ENCODE measurements at regions not wholly inside any gene's neighbourhood (a gene's known extent, or its start where the extent isn't known, plus 50 kb on each side); places are given as distances from the start of the nearest gene placed in this dataset.

GRCh38 chr5:2508514-2508913 is 243.0 kb downstream of the IRX2 start:
- H3K4me1 Mint-ChIP-seq (ENCODE audit: low read depth): no peaks in the 10 kb centered on the region
- H3K27me3 Mint-ChIP-seq (ENCODE audit: low read depth): no peaks in the 10 kb centered on the region
- intact Hi-C loops (cut with micrococcal nuclease): no loop called here
- DNase-seq (ENCODE audit: low spot score): no peak
- no peak overlapping the region for H3K27ac Mint-ChIP-seq
- H3K9me3 Mint-ChIP-seq: peaks cover 16% of the 10 kb centered on the region
- H3K4me3 Mint-ChIP-seq (ENCODE audit: low read depth): no peak overlapping the region
- no peaks in the 10 kb centered on the region for H3K36me3 Mint-ChIP-seq (ENCODE audit: low read depth)

DNA sequence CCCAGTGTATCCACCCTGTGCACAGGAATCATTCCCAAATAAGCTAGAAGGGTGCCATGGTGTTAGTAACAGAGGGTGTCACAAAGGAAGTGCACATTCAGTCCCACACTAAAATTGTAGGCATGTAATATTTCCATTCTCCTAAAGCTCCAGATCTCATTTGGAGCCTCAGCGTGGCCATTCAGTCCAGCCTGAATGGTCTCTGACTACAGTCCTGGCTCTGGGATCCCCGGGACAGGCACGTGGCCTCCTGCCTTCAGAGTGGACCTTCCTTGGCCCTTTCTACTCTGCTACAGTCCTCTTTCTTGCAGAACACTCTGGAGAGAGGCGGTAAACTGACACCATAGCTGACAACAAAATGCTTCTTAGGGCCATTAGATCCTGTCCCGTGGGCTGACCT is 243.9 kb downstream of the IRX2 start:
- Mint-ChIP-seq H3K27me3 (ENCODE audit: low read depth) (no peaks in the 10 kb centered on the region), H3K36me3 (ENCODE audit: low read depth) (no peaks in the 10 kb centered on the region), H3K4me1 (ENCODE audit: low read depth) (no peaks in the 10 kb centered on the region), H3K27ac (no peak overlapping the region), H3K9me3 (peaks cover 19% of the 10 kb centered on the region), H3K4me3 (ENCODE audit: low read depth) (no peak overlapping the region)
- no peak for DNase-seq (ENCODE audit: low spot score)
- intact Hi-C loops (cut with micrococcal nuclease): no loop called here

DNA sequence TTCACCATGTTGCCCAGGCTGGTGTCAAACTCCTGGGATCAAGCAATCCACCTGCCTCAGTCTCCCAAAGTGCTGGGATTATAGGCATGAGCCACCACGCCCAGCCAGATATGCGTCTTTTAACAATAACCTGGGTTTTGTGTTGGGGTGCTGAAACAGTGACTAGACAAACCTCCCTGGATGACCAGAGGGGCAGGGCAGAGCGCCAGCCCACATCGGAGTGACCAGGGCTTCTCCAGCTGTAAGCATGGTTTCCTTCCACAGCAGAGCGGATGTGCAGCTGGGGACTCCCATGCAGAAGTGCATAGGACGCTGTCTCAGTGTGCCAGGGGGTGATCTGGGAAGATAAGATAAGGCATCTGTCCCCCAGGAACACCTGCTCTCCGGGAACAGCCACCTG is 244.9 kb downstream of the IRX2 start:
- no peaks in the 10 kb centered on the region for H3K4me1 Mint-ChIP-seq (ENCODE audit: low read depth)
- intact Hi-C loops (cut with micrococcal nuclease): no loop called here
- H3K27ac Mint-ChIP-seq: no peak overlapping the region
- DNase-seq (ENCODE audit: low spot score): no peak
- peaks cover 25% of the 10 kb centered on the region for H3K9me3 Mint-ChIP-seq
- H3K27me3 Mint-ChIP-seq (ENCODE audit: low read depth): no peaks in the 10 kb centered on the region
- no peaks in the 10 kb centered on the region for H3K36me3 Mint-ChIP-seq (ENCODE audit: low read depth)
- no peak overlapping the region for H3K4me3 Mint-ChIP-seq (ENCODE audit: low read depth)

DNA sequence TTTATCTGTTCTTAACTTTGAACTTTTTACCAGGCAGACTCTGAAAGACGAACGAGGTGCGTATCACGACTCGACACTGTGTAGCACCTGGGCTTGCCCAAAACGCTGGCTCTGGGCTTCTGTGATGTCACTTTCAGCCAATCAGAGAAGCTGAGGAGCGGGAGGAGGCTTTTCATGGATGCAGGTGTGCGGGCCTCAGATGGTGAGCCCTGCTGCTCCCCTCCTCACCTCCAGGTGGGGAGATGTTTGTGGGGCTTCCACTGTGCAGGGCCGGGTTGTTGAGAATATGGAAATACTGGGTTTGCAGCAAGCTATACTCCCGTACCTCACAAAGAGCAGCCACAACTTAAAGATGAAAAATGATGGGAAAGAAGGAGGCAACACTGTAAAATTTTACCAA is 246.3 kb downstream of the IRX2 start:
- intact Hi-C loops (cut with micrococcal nuclease): no loop called here
- no peak overlapping the region for H3K27ac Mint-ChIP-seq

GRCh38 chr5:2502970-2503594 is 248.4 kb downstream of the IRX2 start:
- intact Hi-C loops (cut with micrococcal nuclease): no loop called here
- Mint-ChIP-seq H3K27ac (no peak overlapping the region), H3K36me3 (ENCODE audit: low read depth) (no peaks in the 10 kb centered on the region), H3K9me3 (peaks cover 26% of the 10 kb centered on the region), H3K27me3 (ENCODE audit: low read depth) (no peaks in the 10 kb centered on the region), H3K4me1 (ENCODE audit: low read depth) (no peaks in the 10 kb centered on the region), H3K4me3 (ENCODE audit: low read depth) (no peak overlapping the region)
- DNase-seq (ENCODE audit: low spot score): no peak

More for the DNA sequence above, 246.3 kb downstream of the IRX2 start:
- no peak for DNase-seq (ENCODE audit: low spot score)
- Mint-ChIP-seq H3K9me3 (peaks cover 31% of the 10 kb centered on the region), H3K4me1 (ENCODE audit: low read depth) (no peaks in the 10 kb centered on the region), H3K36me3 (ENCODE audit: low read depth) (no peaks in the 10 kb centered on the region), H3K27me3 (ENCODE audit: low read depth) (no peaks in the 10 kb centered on the region), H3K4me3 (ENCODE audit: low read depth) (no peak overlapping the region)

- peaks cover 26% of the 10 kb centered on the region for H3K9me3 Mint-ChIP-seq
- no peak overlapping the region for H3K4me3 Mint-ChIP-seq (ENCODE audit: low read depth)
- no peaks in the 10 kb centered on the region for H3K36me3 Mint-ChIP-seq (ENCODE audit: low read depth)
- no peaks in the 10 kb centered on the region for H3K4me1 Mint-ChIP-seq (ENCODE audit: low read depth)
- DNase-seq (ENCODE audit: low spot score): no peak
- no peaks in the 10 kb centered on the region for H3K27me3 Mint-ChIP-seq (ENCODE audit: low read depth)
- intact Hi-C loops (cut with micrococcal nuclease): no loop called here
- H3K27ac Mint-ChIP-seq: no peak overlapping the region
Measured at GRCh38 chr5:2499917-2500316, 251.6 kb downstream of the IRX2 start.

- Mint-ChIP-seq H3K9me3 (peaks cover 15% of the 10 kb centered on the region), H3K4me1 (ENCODE audit: low read depth) (no peaks in the 10 kb centered on the region), H3K4me3 (ENCODE audit: low read depth) (no peak overlapping the region), H3K36me3 (ENCODE audit: low read depth) (no peaks in the 10 kb centered on the region), H3K27ac (no peak overlapping the region), H3K27me3 (ENCODE audit: low read depth) (no peaks in the 10 kb centered on the region)
- DNase-seq (ENCODE audit: low spot score): no peak
- intact Hi-C loops (cut with micrococcal nuclease): no loop called here
Measured at GRCh38 chr5:2496891-2497290, 254.6 kb downstream of the IRX2 start.

GRCh38 chr5:2496126-2496525 is 255.4 kb downstream of the IRX2 start:
- H3K36me3 Mint-ChIP-seq (ENCODE audit: low read depth): no peaks in the 10 kb centered on the region
- no peak for DNase-seq (ENCODE audit: low spot score)
- intact Hi-C loops (cut with micrococcal nuclease): no loop called here
- no peak overlapping the region for H3K4me3 Mint-ChIP-seq (ENCODE audit: low read depth)
- no peaks in the 10 kb centered on the region for H3K4me1 Mint-ChIP-seq (ENCODE audit: low read depth)
- peaks cover 12% of the 10 kb centered on the region for H3K9me3 Mint-ChIP-seq
- no peak overlapping the region for H3K27ac Mint-ChIP-seq
- no peaks in the 10 kb centered on the region for H3K27me3 Mint-ChIP-seq (ENCODE audit: low read depth)

DNA sequence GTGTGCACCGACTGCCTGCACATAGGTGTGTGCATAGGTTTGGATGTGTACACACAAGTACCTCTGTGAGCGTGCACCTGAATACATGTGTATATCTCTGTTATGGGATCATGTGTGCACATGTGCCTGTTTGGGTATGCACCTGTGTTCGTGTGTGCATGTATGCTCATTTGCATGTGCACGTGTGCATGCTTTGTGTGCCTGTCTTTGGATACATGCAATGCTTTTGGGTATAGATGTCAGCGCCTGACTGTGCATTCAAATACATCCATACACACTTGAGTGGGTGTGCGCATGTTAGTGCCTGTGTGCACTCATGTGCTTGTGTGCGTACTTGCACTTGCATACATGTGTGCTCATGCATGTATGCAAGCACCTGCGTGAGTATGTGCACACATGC is 258.1 kb downstream of the IRX2 start:
- no peaks in the 10 kb centered on the region for H3K36me3 Mint-ChIP-seq (ENCODE audit: low read depth)
- no peak overlapping the region for H3K4me3 Mint-ChIP-seq (ENCODE audit: low read depth)
- H3K4me1 Mint-ChIP-seq (ENCODE audit: low read depth): no peaks in the 10 kb centered on the region
- no peaks in the 10 kb centered on the region for H3K9me3 Mint-ChIP-seq
- intact Hi-C loops (cut with micrococcal nuclease): no loop called here
- no peak overlapping the region for H3K27ac Mint-ChIP-seq
- no peak for DNase-seq (ENCODE audit: low spot score)
- no peaks in the 10 kb centered on the region for H3K27me3 Mint-ChIP-seq (ENCODE audit: low read depth)

GRCh38 chr5:2492476-2492875 is 259.0 kb downstream of the IRX2 start:
- Mint-ChIP-seq H3K36me3 (ENCODE audit: low read depth) (no peaks in the 10 kb centered on the region), H3K4me1 (ENCODE audit: low read depth) (no peaks in the 10 kb centered on the region), H3K4me3 (ENCODE audit: low read depth) (no peak overlapping the region), H3K27ac (no peak overlapping the region), H3K27me3 (ENCODE audit: low read depth) (no peaks in the 10 kb centered on the region), H3K9me3 (no peaks in the 10 kb centered on the region)
- intact Hi-C loops (cut with micrococcal nuclease): no loop called here
- no peak for DNase-seq (ENCODE audit: low spot score)

- no peaks in the 10 kb centered on the region for H3K27me3 Mint-ChIP-seq (ENCODE audit: low read depth)
- intact Hi-C loops (cut with micrococcal nuclease): no loop called here
- no peak for DNase-seq (ENCODE audit: low spot score)
- H3K9me3 Mint-ChIP-seq: no peaks in the 10 kb centered on the region
- H3K36me3 Mint-ChIP-seq (ENCODE audit: low read depth): no peaks in the 10 kb centered on the region
- H3K4me3 Mint-ChIP-seq (ENCODE audit: low read depth): no peak overlapping the region
- no peaks in the 10 kb centered on the region for H3K4me1 Mint-ChIP-seq (ENCODE audit: low read depth)
- H3K27ac Mint-ChIP-seq: no peak overlapping the region
Measured at GRCh38 chr5:2491846-2492245, 259.6 kb downstream of the IRX2 start.

DNA sequence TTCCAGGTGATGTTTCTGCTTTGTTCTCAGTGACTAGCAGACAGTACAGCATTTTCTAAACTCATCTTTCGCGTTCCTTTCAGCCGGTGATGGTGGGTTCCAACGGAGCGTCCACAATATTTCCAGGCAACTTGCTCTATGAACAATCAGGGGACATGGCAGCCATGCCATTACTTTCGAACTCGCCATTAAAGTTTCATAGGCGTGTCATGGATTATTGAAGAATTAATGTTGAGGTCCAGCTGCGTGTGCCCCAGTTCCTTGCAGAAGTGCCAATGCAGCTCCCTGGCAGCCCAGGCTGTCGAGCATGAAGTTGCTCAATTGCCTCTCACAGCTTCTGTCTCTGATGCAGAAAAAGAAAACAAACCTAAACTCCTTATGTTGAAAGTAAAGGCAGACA is 262.2 kb downstream of the IRX2 start:
- peaks cover 7% of the 10 kb centered on the region for H3K9me3 Mint-ChIP-seq
- intact Hi-C loops (cut with micrococcal nuclease): no loop called here

GRCh38 chr5:2488593-2488992 is 262.9 kb downstream of the IRX2 start:
- Mint-ChIP-seq H3K9me3 (peaks cover 8% of the 10 kb centered on the region), H3K4me1 (ENCODE audit: low read depth) (no peaks in the 10 kb centered on the region), H3K36me3 (ENCODE audit: low read depth) (no peaks in the 10 kb centered on the region), H3K27ac (no peak overlapping the region), H3K4me3 (ENCODE audit: low read depth) (no peak overlapping the region), H3K27me3 (ENCODE audit: low read depth) (no peaks in the 10 kb centered on the region)
- no peak for DNase-seq (ENCODE audit: low spot score)
- intact Hi-C loops (cut with micrococcal nuclease): no loop called here

More for the DNA sequence above, 262.2 kb downstream of the IRX2 start:
- Mint-ChIP-seq H3K4me1 (ENCODE audit: low read depth) (no peaks in the 10 kb centered on the region), H3K36me3 (ENCODE audit: low read depth) (no peaks in the 10 kb centered on the region), H3K4me3 (ENCODE audit: low read depth) (no peak overlapping the region), H3K27me3 (ENCODE audit: low read depth) (no peaks in the 10 kb centered on the region), H3K27ac (no peak overlapping the region)
- no peak for DNase-seq (ENCODE audit: low spot score)

- Mint-ChIP-seq H3K36me3 (ENCODE audit: low read depth) (no peaks in the 10 kb centered on the region), H3K9me3 (peaks cover 16% of the 10 kb centered on the region), H3K27ac (no peak overlapping the region), H3K27me3 (ENCODE audit: low read depth) (no peaks in the 10 kb centered on the region), H3K4me1 (ENCODE audit: low read depth) (no peaks in the 10 kb centered on the region), H3K4me3 (ENCODE audit: low read depth) (no peak overlapping the region)
- intact Hi-C loops (cut with micrococcal nuclease): no loop called here
- no peak for DNase-seq (ENCODE audit: low spot score)
Measured at GRCh38 chr5:2487152-2487763, 264.2 kb downstream of the IRX2 start.

All from activated T-helper 2 cell treated with anti-CD3 and anti-CD28 coated beads, Interferon-gamma antibody, Interleukin-2, Interleukin-4, amounts not matched to agents 10 μg/mL and 5 μg/mL and 100 μg/mL, durations not matched to agents 14 hours and 24 hours and 36 hours (primary cell).